ENCODE measurements at regions not wholly inside any gene's neighbourhood (a gene's known extent, or its start where the extent isn't known, plus 50 kb on each side); places are given as distances from the start of the nearest gene placed in this dataset.

GRCh38 chr19:28558783-28559182 lies 654.2 kb downstream of the UQCRFS1 start:
- H3K4me3 ChIP-seq (ENCODE audit: low read depth, low read length) = no peak overlapping the region
- TF ChIP-seq MAX (IDR thresholded peaks at IDR 0.05; ENCODE audit: low read depth, low read length) = no peak
- TF ChIP-seq, protein P1, sequence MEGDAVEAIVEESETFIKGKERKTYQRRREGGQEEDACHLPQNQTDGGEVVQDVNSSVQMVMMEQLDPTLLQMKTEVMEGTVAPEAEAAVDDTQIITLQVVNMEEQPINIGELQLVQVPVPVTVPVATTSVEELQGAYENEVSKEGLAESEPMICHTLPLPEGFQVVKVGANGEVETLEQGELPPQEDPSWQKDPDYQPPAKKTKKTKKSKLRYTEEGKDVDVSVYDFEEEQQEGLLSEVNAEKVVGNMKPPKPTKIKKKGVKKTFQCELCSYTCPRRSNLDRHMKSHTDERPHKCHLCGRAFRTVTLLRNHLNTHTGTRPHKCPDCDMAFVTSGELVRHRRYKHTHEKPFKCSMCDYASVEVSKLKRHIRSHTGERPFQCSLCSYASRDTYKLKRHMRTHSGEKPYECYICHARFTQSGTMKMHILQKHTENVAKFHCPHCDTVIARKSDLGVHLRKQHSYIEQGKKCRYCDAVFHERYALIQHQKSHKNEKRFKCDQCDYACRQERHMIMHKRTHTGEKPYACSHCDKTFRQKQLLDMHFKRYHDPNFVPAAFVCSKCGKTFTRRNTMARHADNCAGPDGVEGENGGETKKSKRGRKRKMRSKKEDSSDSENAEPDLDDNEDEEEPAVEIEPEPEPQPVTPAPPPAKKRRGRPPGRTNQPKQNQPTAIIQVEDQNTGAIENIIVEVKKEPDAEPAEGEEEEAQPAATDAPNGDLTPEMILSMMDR (IDR thresholded peaks at IDR 0.05; ENCODE audit: low read depth, low read length) = no peak
- no peak for TF ChIP-seq MYC (IDR thresholded peaks at IDR 0.05; ENCODE audit: low read depth, low read length)
- TF ChIP-seq POLR2A (IDR thresholded peaks at IDR 0.05; ENCODE audit: extremely low read depth, insufficient read length) = no peak
- DNase-seq (ENCODE audit: low read depth) = no peak

GRCh38 chr19:28556371-28556770 lies 656.6 kb downstream of the UQCRFS1 start:
- TF ChIP-seq, protein P1 (IDR thresholded peaks at IDR 0.05; ENCODE audit: low read depth, low read length) = no peak
- no peak for TF ChIP-seq MYC (IDR thresholded peaks at IDR 0.05; ENCODE audit: low read depth, low read length)
- TF ChIP-seq POLR2A (IDR thresholded peaks at IDR 0.05; ENCODE audit: extremely low read depth, insufficient read length) = no peak
- no peak for TF ChIP-seq MAX (IDR thresholded peaks at IDR 0.05; ENCODE audit: low read depth, low read length)
- H3K4me3 ChIP-seq (ENCODE audit: low read depth, low read length) = no peak overlapping the region
- DNase-seq (ENCODE audit: low read depth) = no peak

DNA sequence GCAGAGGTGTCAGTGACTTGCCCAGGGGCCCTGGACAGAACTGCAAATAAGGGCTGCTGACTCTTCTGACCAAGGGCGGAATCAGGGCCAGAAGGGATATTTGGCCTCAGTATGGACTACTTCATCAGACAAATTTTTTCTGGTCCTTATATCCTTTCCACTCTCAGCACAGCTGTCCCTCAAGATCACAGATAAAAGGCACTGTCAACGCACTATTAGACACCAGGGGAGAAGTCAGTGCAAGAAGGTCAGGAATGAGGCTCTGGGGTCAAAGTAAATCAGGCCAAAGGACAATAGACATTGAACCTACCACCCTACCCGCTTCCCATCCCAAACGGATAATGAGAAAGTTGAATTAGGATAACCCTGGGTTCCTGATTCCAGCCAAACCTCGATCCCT lies 657.6 kb downstream of the UQCRFS1 start:
- TF ChIP-seq MYC (IDR thresholded peaks at IDR 0.05; ENCODE audit: low read depth, low read length) (no peak), MAX (IDR thresholded peaks at IDR 0.05; ENCODE audit: low read depth, low read length) (no peak), POLR2A (IDR thresholded peaks at IDR 0.05; ENCODE audit: extremely low read depth, insufficient read length) (no peak)
- TF ChIP-seq, protein P1 (IDR thresholded peaks at IDR 0.05; ENCODE audit: low read depth, low read length) = no peak
- DNase-seq (ENCODE audit: low read depth) = no peak
- no peak overlapping the region for H3K4me3 ChIP-seq (ENCODE audit: low read depth, low read length)

DNA sequence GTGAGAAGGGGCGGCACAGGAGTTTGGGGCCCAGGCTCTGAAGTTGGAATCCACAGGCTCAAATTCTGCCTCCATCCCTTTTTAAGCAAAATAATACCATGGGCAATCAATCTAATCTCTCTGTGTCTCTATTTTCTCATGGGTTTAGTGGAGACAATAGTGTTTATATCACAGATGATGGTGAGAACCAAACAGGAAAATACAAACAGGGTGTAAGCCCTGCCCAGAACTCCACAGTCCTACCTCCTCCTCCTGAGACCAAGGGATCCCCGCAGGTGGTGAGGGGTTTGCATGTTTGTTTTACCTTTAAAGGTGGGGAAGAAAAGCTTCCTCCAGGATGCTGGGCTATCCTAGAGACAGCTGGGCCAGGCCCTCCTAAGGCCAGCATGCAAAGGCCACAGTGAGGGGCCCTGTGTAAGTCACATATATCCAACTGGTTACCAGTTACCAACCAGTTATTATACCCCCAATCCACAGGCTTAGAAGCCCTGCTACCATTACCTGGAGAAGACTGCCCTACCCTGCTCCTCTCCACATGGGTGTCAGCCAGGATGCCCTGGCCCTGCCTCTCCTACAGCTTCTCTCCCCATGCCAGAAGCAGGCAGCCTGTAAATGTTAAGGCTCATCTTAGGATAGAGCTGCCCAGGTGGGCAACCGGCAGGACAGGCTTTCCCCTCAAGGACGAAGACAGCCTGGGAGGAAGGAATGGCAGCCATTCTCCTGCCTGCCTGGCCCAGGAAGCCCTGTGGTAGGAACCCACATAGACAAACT lies 658.4 kb downstream of the UQCRFS1 start:
- TF ChIP-seq, protein P1 (IDR thresholded peaks at IDR 0.05; ENCODE audit: low read depth, low read length) = no peak
- TF ChIP-seq MYC (IDR thresholded peaks at IDR 0.05; ENCODE audit: low read depth, low read length) = no peak
- no peak for TF ChIP-seq POLR2A (IDR thresholded peaks at IDR 0.05; ENCODE audit: extremely low read depth, insufficient read length)
- TF ChIP-seq MAX (IDR thresholded peaks at IDR 0.05; ENCODE audit: low read depth, low read length) = no peak
- DNase-seq (ENCODE audit: low read depth) = no peak
- no peak overlapping the region for H3K4me3 ChIP-seq (ENCODE audit: low read depth, low read length)

- TF ChIP-seq MYC (IDR thresholded peaks at IDR 0.05; ENCODE audit: low read depth, low read length) = no peak
- TF ChIP-seq POLR2A (IDR thresholded peaks at IDR 0.05; ENCODE audit: extremely low read depth, insufficient read length) = no peak
- no peak for TF ChIP-seq MAX (IDR thresholded peaks at IDR 0.05; ENCODE audit: low read depth, low read length)
- TF ChIP-seq, protein P1 (IDR thresholded peaks at IDR 0.05; ENCODE audit: low read depth, low read length) = no peak
- no peak for DNase-seq (ENCODE audit: low read depth)
- H3K4me3 ChIP-seq (ENCODE audit: low read depth, low read length) = no peak overlapping the region
Measured at GRCh38 chr19:28553764-28554163, 659.2 kb downstream of the UQCRFS1 start.
